Tibial nerve (tissue), 4 donors: ENCODE measurements at regions not wholly inside any gene's neighbourhood (a gene's known extent, or its start where the extent isn't known, plus 50 kb on each side); places are given as distances from the start of the nearest gene placed in this dataset.

Experiments
- DNase-seq, 2 donors: peaks; one replicate each; pipeline ENCODE4 v3.0.0-alpha.2; 2019; ENCODE audit warnings: low spot score in 2 of 2
- H3K27ac ChIP-seq, 4 donors: fragments of 200-600 bp; sonication (generic) in 3 of 4; one replicate each; pipeline ENCODE4 v1.5.1; 2017 to 2019; ENCODE audit warnings: mild to moderate bottlenecking in 1 of 4
- H3K27me3 ChIP-seq, 2 donors: fragments of 200-600 bp; sonication (generic) in 1 of 2; one replicate each; pipeline versions ENCODE4 v1.5.1 to v1.6.0; 2017 to 2019
- H3K36me3 ChIP-seq, 3 donors: fragments of 200-600 bp; sonication (generic); one replicate each; pipeline ENCODE4 v1.5.1; 2018 to 2019
- H3K4me1 ChIP-seq, 4 donors: fragments of 200-600 bp; sonication (generic) in 3 of 4; one replicate each; pipeline ENCODE4 v1.5.1; 2017 to 2019
- H3K4me3 ChIP-seq, 4 donors: fragments of 200-600 bp; sonication (generic) in 3 of 4; one replicate each; pipeline ENCODE4 v1.5.1; 2017 to 2019; ENCODE audit warnings: mild to moderate bottlenecking in 1 of 4, moderate library complexity in 1 of 4
- H3K9me3 ChIP-seq, 4 donors: fragments of 200-600 bp; sonication (generic) in 3 of 4; one replicate each; pipeline ENCODE4 v1.5.1; 2017 to 2019
- EP300 ChIP-seq, 2 donors: sonication (generic); formaldehyde crosslinking; IDR thresholded peaks; one replicate each; pipeline ENCODE4 v1.6.1; 2017; ENCODE audit warnings: antibody characterized with exemption in 2 of 2, mild to moderate bottlenecking in 1 of 2
- POLR2A ChIP-seq, 2 donors: fragments of 450-650 bp; IDR thresholded peaks; one replicate each; pipeline ENCODE4 v1.6.1; 2017; ENCODE audit warnings: antibody characterized with exemption in 2 of 2, mild to moderate bottlenecking in 2 of 2, moderate library complexity in 2 of 2
- whole genome bisulfite sequencing, 2 donors: methylation state at CpG; one replicate each; pipeline ENCODE4 v1.1.5; 2018; 5-methylcytosine and 5-hydroxymethylcytosine counted together
- TF ChIP-seq, protein P1 (sequence below), 5 experiments: fragments of 200-600 bp in 3 of 5; fragments of 450-650 bp in 2 of 5; sonication (generic) in 3 of 5; IDR thresholded peaks; one replicate each; pipeline ENCODE4 v1.5.1; 2016 to 2019; ENCODE audit warnings: antibody characterized with exemption in 5 of 5, mild to moderate bottlenecking in 3 of 5, moderate library complexity in 2 of 5

DNA sequence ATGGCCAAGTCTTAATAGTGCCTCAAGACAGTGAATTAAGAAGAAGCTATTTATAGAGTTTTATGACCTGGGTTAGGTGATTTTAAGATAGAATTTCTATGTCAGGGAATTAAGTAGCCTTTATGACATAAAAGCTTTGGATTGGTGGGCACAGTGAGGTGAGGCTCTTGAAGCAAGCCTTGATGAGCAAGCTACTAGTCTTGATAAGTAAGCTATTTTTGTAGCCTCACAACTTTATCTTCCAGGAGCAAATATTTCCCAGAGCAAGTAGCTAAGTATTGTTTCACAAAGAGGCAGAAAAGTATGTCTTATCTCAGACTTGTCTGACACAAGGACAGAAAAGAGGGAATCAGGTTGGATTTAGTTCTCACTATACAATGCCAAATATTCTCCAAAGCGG is 491.7 kb upstream of the RASGRP1 start:
- no peak overlapping the region for H3K4me3 ChIP-seq
- no peaks in the 10 kb centered on the region for H3K9me3 ChIP-seq
- TF ChIP-seq POLR2A (IDR thresholded peaks at IDR 0.05) (no peak), EP300 (IDR thresholded peaks at IDR 0.05) (no peak)
- TF ChIP-seq, protein P1, sequence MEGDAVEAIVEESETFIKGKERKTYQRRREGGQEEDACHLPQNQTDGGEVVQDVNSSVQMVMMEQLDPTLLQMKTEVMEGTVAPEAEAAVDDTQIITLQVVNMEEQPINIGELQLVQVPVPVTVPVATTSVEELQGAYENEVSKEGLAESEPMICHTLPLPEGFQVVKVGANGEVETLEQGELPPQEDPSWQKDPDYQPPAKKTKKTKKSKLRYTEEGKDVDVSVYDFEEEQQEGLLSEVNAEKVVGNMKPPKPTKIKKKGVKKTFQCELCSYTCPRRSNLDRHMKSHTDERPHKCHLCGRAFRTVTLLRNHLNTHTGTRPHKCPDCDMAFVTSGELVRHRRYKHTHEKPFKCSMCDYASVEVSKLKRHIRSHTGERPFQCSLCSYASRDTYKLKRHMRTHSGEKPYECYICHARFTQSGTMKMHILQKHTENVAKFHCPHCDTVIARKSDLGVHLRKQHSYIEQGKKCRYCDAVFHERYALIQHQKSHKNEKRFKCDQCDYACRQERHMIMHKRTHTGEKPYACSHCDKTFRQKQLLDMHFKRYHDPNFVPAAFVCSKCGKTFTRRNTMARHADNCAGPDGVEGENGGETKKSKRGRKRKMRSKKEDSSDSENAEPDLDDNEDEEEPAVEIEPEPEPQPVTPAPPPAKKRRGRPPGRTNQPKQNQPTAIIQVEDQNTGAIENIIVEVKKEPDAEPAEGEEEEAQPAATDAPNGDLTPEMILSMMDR (IDR thresholded peaks at IDR 0.05), result no peak
- no peaks in the 10 kb centered on the region for H3K36me3 ChIP-seq
- H3K27ac ChIP-seq, result no peak overlapping the region
- 94 to 98% methylated on average over 1 of the region's 1 CpG for WGBS, 2 donors
- peaks cover 0 to 10% (median 0%) of the 10 kb centered on the region in 4 donors for H3K4me1 ChIP-seq
- DNase-seq, result no peak
- no peaks in the 10 kb centered on the region for H3K27me3 ChIP-seq

DNA sequence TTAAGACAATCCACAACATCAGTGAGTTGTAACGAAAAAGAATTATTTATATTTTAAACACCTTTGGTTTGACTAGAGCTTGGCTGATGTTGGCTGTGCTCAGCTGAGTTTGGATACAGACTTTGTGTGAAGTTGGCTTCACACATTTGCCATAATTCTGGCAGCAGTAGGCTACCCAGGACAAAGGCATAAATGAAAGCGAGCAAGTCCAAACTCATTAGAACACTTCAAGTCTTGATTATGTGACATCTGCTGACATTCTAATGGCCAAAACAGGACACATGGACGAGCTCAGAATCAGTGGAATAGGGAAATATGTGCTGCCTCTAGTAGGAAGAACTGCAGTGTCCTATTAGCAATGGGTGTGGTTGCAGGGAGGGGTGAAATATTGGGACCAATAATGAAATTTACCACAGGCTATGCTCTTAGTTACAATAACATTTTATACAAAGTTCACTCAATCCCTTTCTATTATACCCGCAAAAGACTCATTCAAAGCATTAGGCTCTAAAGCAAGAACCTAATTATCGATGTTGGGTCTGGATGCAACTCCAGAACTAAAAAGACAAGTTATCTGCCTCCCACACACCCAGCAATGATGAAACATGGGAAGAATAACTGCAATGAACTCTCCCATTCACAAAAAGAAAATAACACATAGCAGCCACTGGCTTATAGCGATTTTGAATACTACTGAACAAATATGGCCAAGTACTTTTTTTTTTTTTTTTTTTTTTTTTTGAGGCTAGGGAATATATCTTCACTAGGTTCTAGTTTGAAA is 493.9 kb upstream of the RASGRP1 start:
- H3K4me3 ChIP-seq, result no peak overlapping the region
- 91 to 92% methylated on average over 6 of the region's 6 CpGs for WGBS, 2 donors
- H3K27ac ChIP-seq, result no peak overlapping the region
- H3K4me1 ChIP-seq, result no peaks in the 10 kb centered on the region
- no peak for DNase-seq
- no peaks in the 10 kb centered on the region for H3K27me3 ChIP-seq
- H3K9me3 ChIP-seq, result no peaks in the 10 kb centered on the region
- no peaks in the 10 kb centered on the region for H3K36me3 ChIP-seq
- TF ChIP-seq EP300 (IDR thresholded peaks at IDR 0.05) (no peak), POLR2A (IDR thresholded peaks at IDR 0.05) (no peak)
- TF ChIP-seq, protein P1 (IDR thresholded peaks at IDR 0.05), result no peak

DNA sequence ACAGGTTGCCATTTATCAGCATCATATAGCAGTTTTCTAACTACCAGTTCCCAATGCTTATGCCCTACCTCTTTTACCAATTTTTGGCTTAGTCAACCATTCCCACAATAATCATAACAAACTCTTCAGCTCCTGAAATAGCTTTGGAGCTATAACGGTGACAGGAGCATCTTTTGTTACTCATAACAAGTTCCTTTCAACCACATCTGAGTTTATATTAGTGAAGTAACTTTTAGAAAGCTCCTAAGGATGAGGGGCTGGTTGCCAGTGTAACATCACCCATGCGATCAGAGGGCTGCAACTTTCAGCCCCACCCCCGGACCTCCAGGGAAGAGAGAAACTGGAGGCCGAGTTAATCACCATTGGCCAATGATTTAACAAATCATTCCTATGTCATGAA is 495.3 kb upstream of the RASGRP1 start:
- Histone ChIP-seq H3K4me3 (no peak overlapping the region), H3K36me3 (no peaks in the 10 kb centered on the region), H3K27ac (no peak overlapping the region), H3K4me1 (no peaks in the 10 kb centered on the region), H3K27me3 (no peaks in the 10 kb centered on the region), H3K9me3 (no peaks in the 10 kb centered on the region)
- no peak for DNase-seq
- TF ChIP-seq POLR2A (IDR thresholded peaks at IDR 0.05), result no peak
- no peak for TF ChIP-seq EP300 (IDR thresholded peaks at IDR 0.05)
- TF ChIP-seq, protein P1 (IDR thresholded peaks at IDR 0.05), result no peak
- WGBS, 2 donors, result 80 to 90% methylated on average over 4 of the region's 4 CpGs

DNA sequence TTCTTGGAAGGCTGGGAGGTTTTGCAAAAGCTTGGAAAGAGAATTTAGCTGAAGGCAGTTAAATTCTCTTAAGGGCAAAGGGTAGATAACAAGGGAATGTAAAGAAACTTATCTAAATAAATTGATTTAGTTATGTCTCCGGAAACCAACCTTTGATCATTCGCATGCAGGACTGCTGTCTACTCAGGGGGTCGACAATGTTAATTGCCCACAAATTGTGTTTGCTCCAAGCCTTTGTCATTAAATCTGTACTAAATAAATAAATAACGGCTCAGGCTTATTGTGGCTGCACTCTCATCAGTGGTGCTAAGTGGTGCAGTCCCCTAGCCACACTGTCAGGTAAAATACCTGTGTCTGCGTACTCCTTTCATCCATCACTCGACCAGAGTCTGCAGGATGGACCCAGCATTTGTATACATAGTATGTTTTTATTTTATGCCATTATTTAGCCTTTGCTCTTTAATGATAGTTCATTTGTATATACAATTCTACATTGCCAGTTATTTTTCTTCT is 497.4 kb upstream of the RASGRP1 start:
- Histone ChIP-seq H3K4me1 (no peaks in the 10 kb centered on the region), H3K4me3 (no peak overlapping the region), H3K27me3 (no peaks in the 10 kb centered on the region), H3K36me3 (no peaks in the 10 kb centered on the region), H3K9me3 (no peaks in the 10 kb centered on the region), H3K27ac (no peak overlapping the region)
- TF ChIP-seq EP300 (IDR thresholded peaks at IDR 0.05) (no peak), POLR2A (IDR thresholded peaks at IDR 0.05) (no peak)
- TF ChIP-seq, protein P1 (IDR thresholded peaks at IDR 0.05), result no peak
- 68 to 73% methylated on average over 6 of the region's 6 CpGs for WGBS, 2 donors
- no peak for DNase-seq

DNA sequence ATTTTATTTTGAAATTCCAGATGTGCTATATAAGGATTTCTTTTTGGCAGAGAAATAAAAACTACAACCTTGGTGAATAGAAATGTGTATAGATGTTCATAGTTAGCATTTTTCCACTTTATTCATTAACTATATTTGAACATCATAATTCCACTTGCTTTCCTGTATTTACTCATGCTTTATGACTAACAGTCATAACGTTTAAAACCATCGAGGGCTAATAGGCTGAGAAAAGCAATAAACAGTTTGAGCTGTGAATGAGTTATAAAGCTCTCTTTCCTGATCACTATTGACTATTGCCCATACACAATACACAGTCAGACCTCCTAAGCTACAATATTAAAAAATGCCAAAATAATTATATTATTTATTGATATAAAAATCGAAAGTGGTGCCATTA is 502.1 kb upstream of the RASGRP1 start:
- Histone ChIP-seq H3K4me1 (no peaks in the 10 kb centered on the region), H3K4me3 (no peak overlapping the region), H3K9me3 (no peaks in the 10 kb centered on the region), H3K27ac (no peak overlapping the region), H3K27me3 (no peaks in the 10 kb centered on the region), H3K36me3 (no peaks in the 10 kb centered on the region)
- DNase-seq, result no peak
- 68 to 79% methylated on average over 3 of the region's 3 CpGs for WGBS, 2 donors
- TF ChIP-seq, protein P1 (IDR thresholded peaks at IDR 0.05), result no peak
- no peak for TF ChIP-seq POLR2A (IDR thresholded peaks at IDR 0.05)
- no peak for TF ChIP-seq EP300 (IDR thresholded peaks at IDR 0.05)
